GM18499 (cell line): ENCODE measurements at regions not wholly inside any gene's neighbourhood (a gene's known extent, or its start where the extent isn't known, plus 50 kb on each side); places are given as distances from the start of the nearest gene placed in this dataset.
"Not testable (repeated sequence)": the region's sequence is repeated elsewhere in the genome, so short reads cannot be mapped to it uniquely, and the experiment has no call there.

Source experiments
- ATAC-seq: cut with Tn5 transposase; IDR thresholded peaks from one replicate; pipeline ENCODE4 v1.9.1; 2021; ENCODE audit warnings: moderate number of reproducible peaks; ENCODE audit not compliant: insufficient read depth, unreplicated experiment

- no peak for ATAC-seq
Measured at GRCh38 chr5:19208397-19208796, 779.6 kb downstream of the CDH18 start.

GRCh38 chr5:19210886-19211285, 777.1 kb downstream of the CDH18 start:
- ATAC-seq, result no peak

- no peak for ATAC-seq
Measured at GRCh38 chr5:19229179-19229835, 758.7 kb downstream of the CDH18 start.

GRCh38 chr5:19233573-19233972, 754.4 kb downstream of the CDH18 start:
- ATAC-seq, result no peak

- ATAC-seq, result no peak
Measured at GRCh38 chr5:19235101-19235584, 752.9 kb downstream of the CDH18 start.

- ATAC-seq, result no peak
Measured at GRCh38 chr5:19240170-19240569, 747.8 kb downstream of the CDH18 start.

- no peak for ATAC-seq
Measured at GRCh38 chr5:19241690-19242089, 746.3 kb downstream of the CDH18 start.

- not testable (repeated sequence) for ATAC-seq
Measured at GRCh38 chr5:19246191-19246590, 741.8 kb downstream of the CDH18 start.

GRCh38 chr5:19247302-19247701, 740.7 kb downstream of the CDH18 start:
- ATAC-seq, result no peak

GRCh38 chr5:19256036-19256435, 732.0 kb downstream of the CDH18 start:
- ATAC-seq, result no peak

- no peak for ATAC-seq
Measured at GRCh38 chr5:19258686-19259085, 729.3 kb downstream of the CDH18 start.

- no peak for ATAC-seq
Measured at GRCh38 chr5:19261879-19262278, 726.1 kb downstream of the CDH18 start.

GRCh38 chr5:19264821-19265220, 723.2 kb downstream of the CDH18 start:
- ATAC-seq, result no peak

GRCh38 chr5:19266791-19267190, 721.2 kb downstream of the CDH18 start:
- no peak for ATAC-seq

GRCh38 chr5:19270153-19270552, 717.8 kb downstream of the CDH18 start:
- ATAC-seq, result no peak

- ATAC-seq, result no peak
Measured at GRCh38 chr5:19274578-19274977, 713.4 kb downstream of the CDH18 start.

GRCh38 chr5:19285286-19285685, 702.7 kb downstream of the CDH18 start:
- ATAC-seq, result no peak

- not testable (repeated sequence) for ATAC-seq
Measured at GRCh38 chr5:19287548-19288277, 700.3 kb downstream of the CDH18 start.

GRCh38 chr5:19288311-19288710, 699.7 kb downstream of the CDH18 start:
- ATAC-seq, result not testable (repeated sequence)

- no peak for ATAC-seq
Measured at GRCh38 chr5:19297934-19298333, 690.1 kb downstream of the CDH18 start.

- no peak for ATAC-seq
Measured at GRCh38 chr5:19301271-19301670, 686.7 kb downstream of the CDH18 start.

GRCh38 chr5:19314840-19315239, 673.2 kb downstream of the CDH18 start:
- no peak for ATAC-seq
